K562 (cell line): ENCODE measurements at regions not wholly inside any gene's neighbourhood (a gene's known extent, or its start where the extent isn't known, plus 50 kb on each side); places are given as distances from the start of the nearest gene placed in this dataset.

Experiments used
- E2F3 ChIP-seq: fragments of 250-450 bp; sonication (Bioruptor Pico); IDR thresholded peaks from 2 replicates; pipeline ENCODE4 v1.4.0; 2020; ENCODE audit warnings: mild to moderate bottlenecking
- HNRNPL ChIP-seq: fragments of 200-400 bp; formaldehyde crosslinking; IDR thresholded peaks from 2 replicates; pipeline ENCODE4 v1.6.1; 2017; ENCODE audit warnings: low read depth, mild to moderate bottlenecking, low read length
- MXI1 ChIP-seq: IDR thresholded peaks from 2 replicates; pipeline ENCODE4 v1.6.1; 2011; ENCODE audit warnings: low read depth, mild to moderate bottlenecking, improper control_type of control experiment, low read length
- NBN ChIP-seq: fragments of 450-650 bp; IDR thresholded peaks from 2 replicates; pipeline ENCODE4 v1.6.1; 2016; ENCODE audit warnings: low read depth, mild to moderate bottlenecking
- NCOA2 ChIP-seq, 2 experiments: fragments of 450-650 bp; IDR thresholded peaks; 2 replicates each; pipeline ENCODE4 v1.6.1; 2018; ENCODE audit warnings: mild to moderate bottlenecking in 2 of 2, moderate library complexity in 1 of 2; ENCODE audit not compliant: partially characterized antibody in 2 of 2
- POLR2A ChIP-seq: fragments of 450-650 bp; conservative IDR thresholded peaks from 2 replicates; pipeline ENCODE4 v1.6.1; 2016
- POLR2AphosphoS5 ChIP-seq: IDR thresholded peaks from 2 replicates; pipeline ENCODE4 v1.6.1; 2011; ENCODE audit warnings: mild to moderate bottlenecking, low read depth, low read length, moderate library complexity; ENCODE audit not compliant: control insufficient read depth, insufficient read depth
- SP2 ChIP-seq: IDR thresholded peaks from 2 replicates; pipeline ENCODE4 v1.6.1; 2011; ENCODE audit warnings: mild to moderate bottlenecking, low read depth, low read length, moderate library complexity; ENCODE audit not compliant: poor library complexity, severe bottlenecking; ENCODE audit errors: extremely low read depth
- TBP ChIP-seq: optimal IDR thresholded peaks from 2 replicates; pipeline ENCODE3; 2011; ENCODE audit warnings: low read depth, low read length, improper control_type of control experiment
- TGIF2 ChIP-seq: sonication (generic); formaldehyde crosslinking; IDR thresholded peaks from 2 replicates; pipeline ENCODE4 v1.8.1; 2022; ENCODE audit warnings: mild to moderate bottlenecking, missing genetic modification reagents, moderate library complexity
- ZBTB1 ChIP-seq: sonication (generic); formaldehyde crosslinking; IDR thresholded peaks from 2 replicates; pipeline ENCODE4 v1.8.1; 2023; ENCODE audit warnings: missing genetic modification reagents, low read depth, mild to moderate bottlenecking, borderline replicate concordance
- TF ChIP-seq, protein P1 (sequence below): sonication (generic); formaldehyde crosslinking; IDR thresholded peaks from 2 replicates; pipeline ENCODE4 v1.8.1; 2022; ENCODE audit warnings: missing genetic modification reagents
- TF ChIP-seq, protein P2 (sequence below), 3 experiments: IDR thresholded peaks in 2 of 3; conservative IDR thresholded peaks in 1 of 3; 2 replicates each; pipeline ENCODE4 v1.5.1; 2011 to 2012; ENCODE audit warnings: low read length in 3 of 3, mild to moderate bottlenecking in 3 of 3, control low read depth in 2 of 3, improper control_type of control experiment in 1 of 3, inconsistent platforms in 1 of 3, low read depth in 1 of 3, mixed read lengths in 1 of 3, moderate library complexity in 1 of 3; ENCODE audit not compliant: insufficient read depth in 2 of 3

GRCh38 chr2:58688813-58689212, 447.7 kb upstream of the FANCL start:
- TF ChIP-seq MXI1 (0 out of 2 replicates have a peak, but pooled peaks have one; percentile 38), TGIF2 (CRISPR knock-in tag) (no peak), POLR2A (no peak), E2F3 (CRISPR knock-in tag) (no peak), NCOA2 (IDR thresholded peaks at IDR 0.05; ENCODE audit: partially characterized antibody in 2 of 2) (no peak), POLR2AphosphoS5 (peak; percentile 97), TBP (no peak), NBN (no peak), HNRNPL (no peak), SP2 (no peak), ZBTB1 (CRISPR knock-in tag) (no peak)
- TF ChIP-seq, protein P1, sequence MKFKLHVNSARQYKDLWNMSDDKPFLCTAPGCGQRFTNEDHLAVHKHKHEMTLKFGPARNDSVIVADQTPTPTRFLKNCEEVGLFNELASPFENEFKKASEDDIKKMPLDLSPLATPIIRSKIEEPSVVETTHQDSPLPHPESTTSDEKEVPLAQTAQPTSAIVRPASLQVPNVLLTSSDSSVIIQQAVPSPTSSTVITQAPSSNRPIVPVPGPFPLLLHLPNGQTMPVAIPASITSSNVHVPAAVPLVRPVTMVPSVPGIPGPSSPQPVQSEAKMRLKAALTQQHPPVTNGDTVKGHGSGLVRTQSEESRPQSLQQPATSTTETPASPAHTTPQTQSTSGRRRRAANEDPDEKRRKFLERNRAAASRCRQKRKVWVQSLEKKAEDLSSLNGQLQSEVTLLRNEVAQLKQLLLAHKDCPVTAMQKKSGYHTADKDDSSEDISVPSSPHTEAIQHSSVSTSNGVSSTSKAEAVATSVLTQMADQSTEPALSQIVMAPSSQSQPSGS (CRISPR knock-in tag), result no peak
- TF ChIP-seq, protein P2, sequence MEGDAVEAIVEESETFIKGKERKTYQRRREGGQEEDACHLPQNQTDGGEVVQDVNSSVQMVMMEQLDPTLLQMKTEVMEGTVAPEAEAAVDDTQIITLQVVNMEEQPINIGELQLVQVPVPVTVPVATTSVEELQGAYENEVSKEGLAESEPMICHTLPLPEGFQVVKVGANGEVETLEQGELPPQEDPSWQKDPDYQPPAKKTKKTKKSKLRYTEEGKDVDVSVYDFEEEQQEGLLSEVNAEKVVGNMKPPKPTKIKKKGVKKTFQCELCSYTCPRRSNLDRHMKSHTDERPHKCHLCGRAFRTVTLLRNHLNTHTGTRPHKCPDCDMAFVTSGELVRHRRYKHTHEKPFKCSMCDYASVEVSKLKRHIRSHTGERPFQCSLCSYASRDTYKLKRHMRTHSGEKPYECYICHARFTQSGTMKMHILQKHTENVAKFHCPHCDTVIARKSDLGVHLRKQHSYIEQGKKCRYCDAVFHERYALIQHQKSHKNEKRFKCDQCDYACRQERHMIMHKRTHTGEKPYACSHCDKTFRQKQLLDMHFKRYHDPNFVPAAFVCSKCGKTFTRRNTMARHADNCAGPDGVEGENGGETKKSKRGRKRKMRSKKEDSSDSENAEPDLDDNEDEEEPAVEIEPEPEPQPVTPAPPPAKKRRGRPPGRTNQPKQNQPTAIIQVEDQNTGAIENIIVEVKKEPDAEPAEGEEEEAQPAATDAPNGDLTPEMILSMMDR (IDR thresholded peaks at IDR 0.05 in 2 of 3, conservative IDR thresholded peaks at IDR 0.05 in 1 of 3; ENCODE audit: insufficient read depth in 2 of 3, low read depth in 1 of 3, low read length in 3 of 3), result no peak
